ENCODE measurements at regions not wholly inside any gene's neighbourhood (a gene's known extent, or its start where the extent isn't known, plus 50 kb on each side); places are given as distances from the start of the nearest gene placed in this dataset.

- TF ChIP-seq, protein P1, sequence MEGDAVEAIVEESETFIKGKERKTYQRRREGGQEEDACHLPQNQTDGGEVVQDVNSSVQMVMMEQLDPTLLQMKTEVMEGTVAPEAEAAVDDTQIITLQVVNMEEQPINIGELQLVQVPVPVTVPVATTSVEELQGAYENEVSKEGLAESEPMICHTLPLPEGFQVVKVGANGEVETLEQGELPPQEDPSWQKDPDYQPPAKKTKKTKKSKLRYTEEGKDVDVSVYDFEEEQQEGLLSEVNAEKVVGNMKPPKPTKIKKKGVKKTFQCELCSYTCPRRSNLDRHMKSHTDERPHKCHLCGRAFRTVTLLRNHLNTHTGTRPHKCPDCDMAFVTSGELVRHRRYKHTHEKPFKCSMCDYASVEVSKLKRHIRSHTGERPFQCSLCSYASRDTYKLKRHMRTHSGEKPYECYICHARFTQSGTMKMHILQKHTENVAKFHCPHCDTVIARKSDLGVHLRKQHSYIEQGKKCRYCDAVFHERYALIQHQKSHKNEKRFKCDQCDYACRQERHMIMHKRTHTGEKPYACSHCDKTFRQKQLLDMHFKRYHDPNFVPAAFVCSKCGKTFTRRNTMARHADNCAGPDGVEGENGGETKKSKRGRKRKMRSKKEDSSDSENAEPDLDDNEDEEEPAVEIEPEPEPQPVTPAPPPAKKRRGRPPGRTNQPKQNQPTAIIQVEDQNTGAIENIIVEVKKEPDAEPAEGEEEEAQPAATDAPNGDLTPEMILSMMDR (IDR thresholded peaks at IDR 0.05), result no peak
- TF ChIP-seq EP300 (IDR thresholded peaks at IDR 0.05), result no peak
Measured at GRCh38 chr3:148512648-148513047, 185.1 kb upstream of the AGTR1 start.
